Activated CD8-positive, alpha-beta memory T cell treated with anti-CD3 and anti-CD28 coated beads, Interleukin-2, amount 10 ng/mL, durations not matched to agents 7 days and 5 days (primary cell): ENCODE measurements at regions not wholly inside any gene's neighbourhood (a gene's known extent, or its start where the extent isn't known, plus 50 kb on each side); places are given as distances from the start of the nearest gene placed in this dataset.

Source experiments
- ATAC-seq: fragments of 150-1000 bp; cut with Tn5 transposase; one replicate; pipeline ENCODE4 v1.10.0; 2021; ENCODE audit warnings: moderate library complexity
- CTCF ChIA-PET: fragments of 350-600 bp; sonication (Branson Sonifier 250); formaldehyde crosslinking; loops from one replicate; lab custom pipeline; 2021; ENCODE audit warnings: antibody characterized with exemption; lab: Charles Lee
- DNase-seq: peaks from one replicate; pipeline ENCODE4 v3.0.0-alpha.2; 2020
- H3K27ac Mint-ChIP-seq: one replicate; pipeline ENCODE4 v1.8.0; 2021; ENCODE audit warnings: mild to moderate bottlenecking, mixed read lengths
- H3K27me3 Mint-ChIP-seq: one replicate; pipeline ENCODE4 v1.8.0; 2021; ENCODE audit warnings: mixed read lengths
- H3K36me3 Mint-ChIP-seq: one replicate; pipeline ENCODE4 v1.8.0; 2021; ENCODE audit warnings: mild to moderate bottlenecking, mixed read lengths
- H3K4me1 Mint-ChIP-seq: one replicate; pipeline ENCODE4 v1.8.0; 2021; ENCODE audit warnings: mixed read lengths
- H3K4me3 Mint-ChIP-seq: one replicate; pipeline ENCODE4 v1.8.0; 2021; ENCODE audit warnings: mild to moderate bottlenecking, moderate library complexity, mixed read lengths
- H3K9me3 Mint-ChIP-seq: one replicate; pipeline ENCODE4 v1.8.0; 2022; ENCODE audit warnings: low read depth, mixed read lengths

- H3K27me3 Mint-ChIP-seq, result peaks cover 2% of the 10 kb centered on the region
- CTCF ChIA-PET, result no interaction called here
- no peak for DNase-seq
- no peaks in the 10 kb centered on the region for H3K36me3 Mint-ChIP-seq
- H3K9me3 Mint-ChIP-seq, result no peaks in the 10 kb centered on the region
- no peaks in the 10 kb centered on the region for H3K4me1 Mint-ChIP-seq
- no peak for ATAC-seq
- no peak overlapping the region for H3K4me3 Mint-ChIP-seq
- H3K27ac Mint-ChIP-seq, result no peak overlapping the region
These were observed 321.6 kb downstream of the NDFIP2 start for GRCh38 chr13:79802389-79803085.

- no peaks in the 10 kb centered on the region for H3K4me1 Mint-ChIP-seq
- DNase-seq, result no peak
- no peaks in the 10 kb centered on the region for H3K36me3 Mint-ChIP-seq
- peaks cover 2% of the 10 kb centered on the region for H3K27me3 Mint-ChIP-seq
- H3K9me3 Mint-ChIP-seq, result no peaks in the 10 kb centered on the region
- no peak for ATAC-seq
- CTCF ChIA-PET, result no interaction called here
- H3K4me3 Mint-ChIP-seq, result no peak overlapping the region
- H3K27ac Mint-ChIP-seq, result no peak overlapping the region
These were observed 318.3 kb downstream of the NDFIP2 start for GRCh38 chr13:79799059-79799867.

- ATAC-seq (no peak), DNase-seq (no peak)
- no peak overlapping the region for H3K27ac Mint-ChIP-seq
- CTCF ChIA-PET, result no interaction called here
- no peaks in the 10 kb centered on the region for H3K9me3 Mint-ChIP-seq
- no peak overlapping the region for H3K4me3 Mint-ChIP-seq
- no peaks in the 10 kb centered on the region for H3K36me3 Mint-ChIP-seq
- H3K27me3 Mint-ChIP-seq, result no peaks in the 10 kb centered on the region
- no peaks in the 10 kb centered on the region for H3K4me1 Mint-ChIP-seq
These were observed 315.2 kb downstream of the NDFIP2 start for GRCh38 chr13:79796136-79796535.

GRCh38 chr13:79794931-79795330 lies 314.0 kb downstream of the NDFIP2 start:
- DNase-seq, result no peak
- CTCF ChIA-PET, result no interaction called here
- Mint-ChIP-seq H3K4me1 (no peaks in the 10 kb centered on the region), H3K27ac (no peak overlapping the region), H3K9me3 (peaks cover 3% of the 10 kb centered on the region), H3K27me3 (no peaks in the 10 kb centered on the region), H3K36me3 (no peaks in the 10 kb centered on the region), H3K4me3 (no peak overlapping the region)
- ATAC-seq, result no peak

GRCh38 chr13:79792716-79793115 lies 311.8 kb downstream of the NDFIP2 start:
- no peaks in the 10 kb centered on the region for H3K36me3 Mint-ChIP-seq
- peaks cover 3% of the 10 kb centered on the region for H3K9me3 Mint-ChIP-seq
- no peak overlapping the region for H3K27ac Mint-ChIP-seq
- H3K27me3 Mint-ChIP-seq, result no peaks in the 10 kb centered on the region
- no peaks in the 10 kb centered on the region for H3K4me1 Mint-ChIP-seq
- no peak overlapping the region for H3K4me3 Mint-ChIP-seq
- CTCF ChIA-PET, result no interaction called here
- ATAC-seq (no peak), DNase-seq (no peak)

GRCh38 chr13:79791471-79792042 lies 310.6 kb downstream of the NDFIP2 start:
- H3K27me3 Mint-ChIP-seq, result no peaks in the 10 kb centered on the region
- H3K9me3 Mint-ChIP-seq, result peaks cover 3% of the 10 kb centered on the region
- no peak for ATAC-seq
- no peaks in the 10 kb centered on the region for H3K36me3 Mint-ChIP-seq
- CTCF ChIA-PET, result no interaction called here
- no peaks in the 10 kb centered on the region for H3K4me1 Mint-ChIP-seq
- DNase-seq, result no peak
- no peak overlapping the region for H3K27ac Mint-ChIP-seq
- no peak overlapping the region for H3K4me3 Mint-ChIP-seq

GRCh38 chr13:79786176-79786575 lies 305.2 kb downstream of the NDFIP2 start:
- Mint-ChIP-seq H3K4me3 (no peak overlapping the region), H3K9me3 (peaks cover 3% of the 10 kb centered on the region), H3K27me3 (no peaks in the 10 kb centered on the region), H3K27ac (no peak overlapping the region), H3K4me1 (no peaks in the 10 kb centered on the region), H3K36me3 (no peaks in the 10 kb centered on the region)
- CTCF ChIA-PET, result no interaction called here
- no peak for ATAC-seq
- no peak for DNase-seq

- no peaks in the 10 kb centered on the region for H3K9me3 Mint-ChIP-seq
- CTCF ChIA-PET, result no interaction called here
These were observed 301.7 kb downstream of the NDFIP2 start for GRCh38 chr13:79782541-79783205.

GRCh38 chr13:79781829-79782540 lies 301.0 kb downstream of the NDFIP2 start:
- no peak overlapping the region for H3K27ac Mint-ChIP-seq
- no peaks in the 10 kb centered on the region for H3K27me3 Mint-ChIP-seq

More at GRCh38 chr13:79782541-79783205, 301.7 kb downstream of the NDFIP2 start:
- no peaks in the 10 kb centered on the region for H3K4me1 Mint-ChIP-seq
- no peak overlapping the region for H3K27ac Mint-ChIP-seq
- no peak for ATAC-seq
- H3K36me3 Mint-ChIP-seq, result no peaks in the 10 kb centered on the region
- H3K4me3 Mint-ChIP-seq, result no peak overlapping the region
- no peaks in the 10 kb centered on the region for H3K27me3 Mint-ChIP-seq
- no peak for DNase-seq

GRCh38 chr13:79780240-79780639 lies 299.3 kb downstream of the NDFIP2 start:
- H3K36me3 Mint-ChIP-seq, result no peaks in the 10 kb centered on the region
- no peaks in the 10 kb centered on the region for H3K4me1 Mint-ChIP-seq
- CTCF ChIA-PET, result no interaction called here
- no peaks in the 10 kb centered on the region for H3K9me3 Mint-ChIP-seq
- no peak overlapping the region for H3K27ac Mint-ChIP-seq
- ATAC-seq (no peak), DNase-seq (no peak)
- H3K27me3 Mint-ChIP-seq, result no peaks in the 10 kb centered on the region
- no peak overlapping the region for H3K4me3 Mint-ChIP-seq

More at GRCh38 chr13:79781829-79782540, 301.0 kb downstream of the NDFIP2 start:
- no peaks in the 10 kb centered on the region for H3K4me1 Mint-ChIP-seq
- no peaks in the 10 kb centered on the region for H3K9me3 Mint-ChIP-seq
- H3K4me3 Mint-ChIP-seq, result no peak overlapping the region
- DNase-seq (no peak), ATAC-seq (no peak)
- CTCF ChIA-PET, result no interaction called here
- no peaks in the 10 kb centered on the region for H3K36me3 Mint-ChIP-seq

- H3K4me1 Mint-ChIP-seq, result no peaks in the 10 kb centered on the region
- H3K27me3 Mint-ChIP-seq, result no peaks in the 10 kb centered on the region
- DNase-seq (no peak), ATAC-seq (no peak)
- no peaks in the 10 kb centered on the region for H3K36me3 Mint-ChIP-seq
- H3K4me3 Mint-ChIP-seq, result no peak overlapping the region
- CTCF ChIA-PET, result no interaction called here
- H3K9me3 Mint-ChIP-seq, result no peaks in the 10 kb centered on the region
- no peak overlapping the region for H3K27ac Mint-ChIP-seq
These were observed 298.8 kb downstream of the NDFIP2 start for GRCh38 chr13:79779761-79780160.

- no peak overlapping the region for H3K4me3 Mint-ChIP-seq
- DNase-seq (no peak), ATAC-seq (no peak)
- H3K36me3 Mint-ChIP-seq, result no peaks in the 10 kb centered on the region
- no peaks in the 10 kb centered on the region for H3K4me1 Mint-ChIP-seq
- no peaks in the 10 kb centered on the region for H3K27me3 Mint-ChIP-seq
- H3K27ac Mint-ChIP-seq, result no peak overlapping the region
- CTCF ChIA-PET, result no interaction called here
- H3K9me3 Mint-ChIP-seq, result no peaks in the 10 kb centered on the region
These were observed 297.9 kb downstream of the NDFIP2 start for GRCh38 chr13:79778741-79779460.
